ENCODE measurements at regions not wholly inside any gene's neighbourhood (a gene's known extent, or its start where the extent isn't known, plus 50 kb on each side); places are given as distances from the start of the nearest gene placed in this dataset.

GRCh38 chr14:82425261-82425660 lies 891.6 kb upstream of the SEL1L start:
- TF ChIP-seq ZBTB21 (CRISPR knock-in tag; IDR thresholded peaks at IDR 0.05; ENCODE audit: borderline replicate concordance) (no peak), CTCF (IDR thresholded peaks at IDR 0.05) (no peak), ZSCAN18 (CRISPR knock-in tag; IDR thresholded peaks at IDR 0.05) (no peak)

Measured in WTC11 (cell line).